ENCODE measurements at regions not wholly inside any gene's neighbourhood (a gene's known extent, or its start where the extent isn't known, plus 50 kb on each side); places are given as distances from the start of the nearest gene placed in this dataset.

GRCh38 chr20:10774357-10774943, 100.7 kb upstream of the JAG1 start:
- DNase-seq (ENCODE audit: low spot score) = no peak
- Histone ChIP-seq H3K36me3 (no peaks in the 10 kb centered on the region), H3K9me3 (no peaks in the 10 kb centered on the region), H3K27me3 (no peaks in the 10 kb centered on the region), H3K4me1 (no peaks in the 10 kb centered on the region), H3K27ac (no peak overlapping the region), H3K4me3 (no peak overlapping the region)
- no peak for TF ChIP-seq CTCF (IDR thresholded peaks at IDR 0.05)

- no peak overlapping the region for H3K4me3 ChIP-seq
- no peak for DNase-seq (ENCODE audit: low spot score)
- H3K27ac ChIP-seq = no peak overlapping the region
- TF ChIP-seq CTCF (IDR thresholded peaks at IDR 0.05) = no peak
- H3K9me3 ChIP-seq = no peaks in the 10 kb centered on the region
- no peaks in the 10 kb centered on the region for H3K36me3 ChIP-seq
- H3K27me3 ChIP-seq = no peaks in the 10 kb centered on the region
- H3K4me1 ChIP-seq = no peaks in the 10 kb centered on the region
These were observed 103.9 kb upstream of the JAG1 start for GRCh38 chr20:10777710-10778109.

GRCh38 chr20:10779911-10780310, 106.1 kb upstream of the JAG1 start:
- no peak for TF ChIP-seq CTCF (IDR thresholded peaks at IDR 0.05)

GRCh38 chr20:10780901-10781300, 107.1 kb upstream of the JAG1 start:
- no peak for TF ChIP-seq CTCF (IDR thresholded peaks at IDR 0.05)
- Histone ChIP-seq H3K27me3 (no peaks in the 10 kb centered on the region), H3K4me1 (no peaks in the 10 kb centered on the region), H3K27ac (no peak overlapping the region), H3K9me3 (no peaks in the 10 kb centered on the region), H3K36me3 (no peaks in the 10 kb centered on the region), H3K4me3 (no peak overlapping the region)
- DNase-seq (ENCODE audit: low spot score) = no peak

More at GRCh38 chr20:10779911-10780310, 106.1 kb upstream of the JAG1 start:
- Histone ChIP-seq H3K4me3 (no peak overlapping the region), H3K27ac (no peak overlapping the region), H3K27me3 (no peaks in the 10 kb centered on the region), H3K36me3 (no peaks in the 10 kb centered on the region), H3K9me3 (no peaks in the 10 kb centered on the region), H3K4me1 (no peaks in the 10 kb centered on the region)
- no peak for DNase-seq (ENCODE audit: low spot score)

GRCh38 chr20:10781526-10781925, 107.7 kb upstream of the JAG1 start:
- no peak overlapping the region for H3K4me3 ChIP-seq
- H3K36me3 ChIP-seq = no peaks in the 10 kb centered on the region
- no peaks in the 10 kb centered on the region for H3K27me3 ChIP-seq
- no peak for DNase-seq (ENCODE audit: low spot score)
- H3K4me1 ChIP-seq = no peaks in the 10 kb centered on the region
- no peak overlapping the region for H3K27ac ChIP-seq
- no peaks in the 10 kb centered on the region for H3K9me3 ChIP-seq
- TF ChIP-seq CTCF (IDR thresholded peaks at IDR 0.05) = no peak

All from right atrium auricular region (tissue), 2 donors.